GM12874 (cell line): ENCODE measurements at regions not wholly inside any gene's neighbourhood (a gene's known extent, or its start where the extent isn't known, plus 50 kb on each side); places are given as distances from the start of the nearest gene placed in this dataset.

Source experiments
- TF ChIP-seq, protein P1 (sequence below): IDR thresholded peaks from 2 replicates; pipeline ENCODE4 v1.5.1; 2011; ENCODE audit warnings: low read depth, mild to moderate bottlenecking, control low read depth, low read length, moderate library complexity; ENCODE audit not compliant: insufficient read depth

DNA sequence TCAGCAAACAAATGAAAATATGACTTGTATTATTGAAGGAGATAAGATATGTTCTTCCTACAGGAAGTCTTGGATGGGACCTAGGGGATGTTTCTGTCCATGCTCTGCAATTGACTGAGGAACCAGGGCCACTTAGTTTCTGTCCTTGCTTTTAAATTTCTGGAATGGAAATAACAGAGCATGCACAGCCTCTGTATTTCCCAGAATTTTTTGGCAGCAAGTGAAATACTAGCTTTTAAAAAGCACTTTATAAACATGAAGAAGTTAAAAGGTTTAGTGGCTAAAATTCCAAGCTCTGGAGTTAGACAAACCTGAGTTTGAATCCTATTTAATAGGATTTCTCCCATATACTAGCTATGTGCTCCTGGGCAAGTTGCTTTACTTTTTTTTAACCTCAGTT, 127.7 kb upstream of the FZD8 start:
- TF ChIP-seq, protein P1, sequence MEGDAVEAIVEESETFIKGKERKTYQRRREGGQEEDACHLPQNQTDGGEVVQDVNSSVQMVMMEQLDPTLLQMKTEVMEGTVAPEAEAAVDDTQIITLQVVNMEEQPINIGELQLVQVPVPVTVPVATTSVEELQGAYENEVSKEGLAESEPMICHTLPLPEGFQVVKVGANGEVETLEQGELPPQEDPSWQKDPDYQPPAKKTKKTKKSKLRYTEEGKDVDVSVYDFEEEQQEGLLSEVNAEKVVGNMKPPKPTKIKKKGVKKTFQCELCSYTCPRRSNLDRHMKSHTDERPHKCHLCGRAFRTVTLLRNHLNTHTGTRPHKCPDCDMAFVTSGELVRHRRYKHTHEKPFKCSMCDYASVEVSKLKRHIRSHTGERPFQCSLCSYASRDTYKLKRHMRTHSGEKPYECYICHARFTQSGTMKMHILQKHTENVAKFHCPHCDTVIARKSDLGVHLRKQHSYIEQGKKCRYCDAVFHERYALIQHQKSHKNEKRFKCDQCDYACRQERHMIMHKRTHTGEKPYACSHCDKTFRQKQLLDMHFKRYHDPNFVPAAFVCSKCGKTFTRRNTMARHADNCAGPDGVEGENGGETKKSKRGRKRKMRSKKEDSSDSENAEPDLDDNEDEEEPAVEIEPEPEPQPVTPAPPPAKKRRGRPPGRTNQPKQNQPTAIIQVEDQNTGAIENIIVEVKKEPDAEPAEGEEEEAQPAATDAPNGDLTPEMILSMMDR = no peak

DNA sequence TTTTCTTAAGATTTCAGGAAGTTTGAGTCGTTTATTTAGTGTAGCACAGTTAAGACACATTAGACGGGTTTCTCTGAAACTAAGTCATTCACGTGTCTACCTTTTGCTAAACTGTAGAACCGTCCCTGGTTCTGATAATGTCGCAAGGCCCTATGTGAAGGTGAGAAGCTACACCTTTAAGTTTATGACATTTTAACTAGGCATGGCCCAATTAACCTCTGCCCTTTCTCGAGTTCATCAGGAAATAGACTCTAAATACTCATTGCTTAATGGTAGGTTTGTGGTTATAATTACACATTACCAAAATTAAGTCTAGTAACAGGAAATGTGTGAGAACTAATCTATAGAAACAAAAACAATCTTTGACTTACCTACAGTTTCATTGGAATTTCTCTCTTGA, 126.6 kb upstream of the FZD8 start:
- TF ChIP-seq, protein P1 = no peak

DNA sequence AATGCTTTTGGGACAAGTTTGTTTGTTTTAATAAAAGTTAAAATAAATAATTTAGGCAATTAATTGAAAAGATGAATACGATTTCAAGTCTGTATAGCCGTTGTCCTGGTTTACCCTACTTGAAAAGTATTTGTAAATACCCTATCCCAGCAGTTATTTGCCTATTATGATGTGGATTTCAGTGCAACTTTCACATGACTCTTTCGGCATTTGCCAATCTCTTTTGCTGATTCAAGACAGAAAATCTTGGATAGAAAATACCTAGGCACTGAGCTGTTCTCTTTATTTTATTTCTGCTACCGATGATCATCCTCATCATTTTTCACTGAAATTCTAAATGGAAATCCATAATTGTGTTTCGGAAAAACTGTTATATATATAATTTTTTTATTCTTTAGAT, 125.9 kb upstream of the FZD8 start:
- TF ChIP-seq, protein P1 = no peak

DNA sequence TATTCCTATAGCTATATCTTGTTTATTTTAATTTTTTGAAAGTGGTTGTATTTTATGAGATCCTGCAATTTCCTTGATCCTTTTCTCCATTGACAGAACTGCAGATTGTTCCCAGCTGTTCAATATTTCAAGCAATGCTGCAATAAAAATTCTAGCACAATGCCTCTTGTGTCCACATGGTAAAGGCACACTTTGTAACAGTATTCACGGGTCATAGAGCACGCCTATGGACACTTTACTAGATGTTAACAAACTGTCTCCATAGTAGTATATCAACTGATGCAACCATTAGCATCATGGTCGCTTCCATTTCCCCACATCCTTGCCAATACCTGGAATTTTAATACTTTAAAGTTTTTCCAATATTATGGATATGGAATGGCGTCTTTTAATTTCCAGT, 123.9 kb upstream of the FZD8 start:
- TF ChIP-seq, protein P1 = no peak

DNA sequence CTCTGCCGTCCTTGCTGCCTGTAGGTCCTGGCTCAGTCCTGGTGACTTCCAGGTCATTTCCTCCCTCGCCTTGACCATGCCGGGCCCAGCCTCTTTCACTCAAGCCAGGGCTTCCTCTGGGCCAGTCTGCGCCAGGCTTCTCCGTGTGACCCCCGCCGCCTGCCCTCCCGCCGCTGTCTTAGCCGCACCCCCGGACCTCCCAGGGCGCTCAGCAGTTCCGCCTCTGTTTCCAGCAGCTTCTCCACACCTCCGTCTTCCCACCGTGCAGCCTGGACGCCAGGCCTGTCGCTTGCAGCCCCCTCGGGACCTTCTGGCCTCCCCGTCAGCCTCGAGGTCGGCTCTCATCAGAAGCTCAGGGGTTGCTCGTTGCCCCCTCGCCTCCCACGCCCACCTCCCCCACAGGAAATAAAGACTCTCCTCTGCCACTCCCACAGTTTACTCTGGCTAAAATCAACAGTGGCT, 123.0 kb upstream of the FZD8 start:
- TF ChIP-seq, protein P1 = no peak

DNA sequence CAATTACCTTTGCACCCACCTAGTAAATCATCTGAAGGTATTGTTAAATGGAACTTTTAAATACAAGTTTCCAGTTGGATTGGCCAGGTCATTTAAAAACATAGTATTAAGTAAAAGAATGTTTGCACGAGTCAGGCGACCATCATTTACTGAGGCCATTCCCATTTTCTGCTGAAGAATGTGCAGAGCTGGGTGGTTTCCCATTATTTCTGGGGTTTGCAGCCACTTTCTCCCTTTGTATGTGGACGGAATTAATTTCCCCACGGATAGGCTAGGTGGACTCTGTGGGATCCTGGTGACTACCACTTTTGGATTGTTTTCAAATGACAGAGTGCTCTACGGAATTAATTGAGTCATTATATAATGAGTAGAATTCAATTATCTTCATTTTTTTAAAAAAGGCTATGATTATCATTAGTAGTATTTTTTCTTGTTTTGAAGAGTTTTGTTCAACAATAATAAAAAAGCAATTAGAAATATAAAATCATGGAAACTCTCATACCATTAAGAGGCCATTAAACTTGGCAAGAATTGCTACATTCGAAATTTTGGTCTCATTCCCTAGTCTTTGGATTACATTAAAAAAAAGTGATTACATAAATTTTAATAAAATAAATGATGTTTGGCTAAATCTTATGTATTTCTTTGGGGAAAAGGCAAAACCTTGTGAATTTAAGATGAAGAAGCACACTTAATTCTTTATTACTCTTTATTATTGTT, 120.4 kb upstream of the FZD8 start:
- TF ChIP-seq, protein P1 = no peak

DNA sequence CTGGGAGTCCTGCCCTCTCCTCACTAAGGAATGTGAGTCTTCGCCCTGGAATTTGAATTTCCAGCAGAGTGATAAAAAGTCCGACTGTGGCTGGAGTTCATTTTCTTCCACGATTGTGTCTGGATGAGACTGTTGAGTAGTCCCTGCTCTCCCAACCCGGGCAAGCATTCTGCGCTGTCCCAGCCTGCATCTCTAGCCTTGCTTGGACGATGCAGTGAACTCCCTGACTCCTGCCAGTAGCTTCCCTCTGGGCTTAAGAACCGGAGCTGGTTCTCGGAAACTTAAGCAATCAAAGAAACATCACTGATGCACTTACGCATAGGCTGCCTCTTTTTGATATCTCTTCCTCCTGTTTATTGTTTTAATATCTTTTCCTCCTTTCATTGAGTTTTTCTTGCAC, 116.0 kb upstream of the FZD8 start:
- TF ChIP-seq, protein P1 = no peak
